ENCODE measurements at regions not wholly inside any gene's neighbourhood (a gene's known extent, or its start where the extent isn't known, plus 50 kb on each side); places are given as distances from the start of the nearest gene placed in this dataset.

GRCh38 chr6:26299286-26300042 is 65.5 kb upstream of the BTN3A2 start:
- Histone ChIP-seq H3K4me1 (ENCODE audit: control insufficient read depth in 2 of 2, insufficient read depth in 1 of 2, low read depth in 1 of 2, low read length in 2 of 2) (peaks cover 0 to 3% of the 10 kb centered on the region in 2 donors), H2BK12ac (ENCODE audit: low read length) (no peak overlapping the region), H3K18ac (ENCODE audit: low read length) (no peak overlapping the region), H3K36me3 (replicated peaks in 1 of 2; ENCODE audit: control insufficient read depth in 2 of 2, insufficient read depth in 2 of 2, low read length in 2 of 2) (no peaks in the 10 kb centered on the region), H3K9ac (ENCODE audit: low read depth, low read length, poor library complexity) (no peak overlapping the region), H3K23ac (ENCODE audit: low read depth, low read length, poor library complexity) (no peak overlapping the region), H3K27ac (replicated peaks; ENCODE audit: low read length) (no peak overlapping the region), H3K27me3 (ENCODE audit: control insufficient read depth in 3 of 3, insufficient read depth in 3 of 3, low read depth in 1 of 3, low read length in 3 of 3) (no peaks in the 10 kb centered on the region), H3K9me3 (replicated peaks in 1 of 2; ENCODE audit: control insufficient read depth in 2 of 2, insufficient read depth in 1 of 2, low read depth in 1 of 2, low read length in 2 of 2) (peaks cover 0 to 6% of the 10 kb centered on the region in 2 donors), H3K14ac (ENCODE audit: low read length) (no peak overlapping the region), H3K4me2 (ENCODE audit: insufficient read depth, low read length, poor library complexity, severe bottlenecking) (peak overlapping the region; percentile 19), H4K91ac (ENCODE audit: low read depth, low read length, poor library complexity) (no peak overlapping the region), H4K8ac (ENCODE audit: low read depth, low read length) (no peak overlapping the region), H3K4ac (ENCODE audit: low read length) (no peak overlapping the region), H2AFZ (ENCODE audit: low read length) (no peak overlapping the region), H2BK120ac (ENCODE audit: low read depth, low read length) (no peak overlapping the region), H3K4me3 (ENCODE audit: low read length in 2 of 2) (peak overlapping the region in 1 of 2 donors; percentile 31), H2AK5ac (ENCODE audit: low read depth, low read length) (no peak overlapping the region), H2BK5ac (ENCODE audit: low read length) (no peak overlapping the region), H2BK15ac (ENCODE audit: low read length) (no peak overlapping the region), H3K79me1 (ENCODE audit: low read depth, low read length) (no peaks in the 10 kb centered on the region)
- no peak for DNase-seq (ENCODE audit: low spot score)
- WGBS, 2 donors (ENCODE audit: extremely low coverage in 2 of 2, insufficient read length in 2 of 2, insufficient replicate concordance in 1 of 2): no CpG with 5 or more reads among the region's 23 CpGs

- Histone ChIP-seq H3K27ac (replicated peaks; ENCODE audit: low read length) (no peak overlapping the region), H3K9me3 (replicated peaks in 1 of 2; ENCODE audit: control insufficient read depth in 2 of 2, insufficient read depth in 1 of 2, low read depth in 1 of 2, low read length in 2 of 2) (peaks cover 0 to 6% of the 10 kb centered on the region in 2 donors), H3K79me1 (ENCODE audit: low read depth, low read length) (no peaks in the 10 kb centered on the region), H3K4ac (ENCODE audit: low read length) (no peak overlapping the region), H3K9ac (ENCODE audit: low read depth, low read length, poor library complexity) (no peak overlapping the region), H2BK120ac (ENCODE audit: low read depth, low read length) (no peak overlapping the region), H3K18ac (ENCODE audit: low read length) (no peak overlapping the region), H3K14ac (ENCODE audit: low read length) (no peak overlapping the region), H4K91ac (ENCODE audit: low read depth, low read length, poor library complexity) (no peak overlapping the region), H3K4me3 (ENCODE audit: low read length in 2 of 2) (no peak overlapping the region), H4K8ac (ENCODE audit: low read depth, low read length) (no peak overlapping the region), H3K27me3 (ENCODE audit: control insufficient read depth in 3 of 3, insufficient read depth in 3 of 3, low read depth in 1 of 3, low read length in 3 of 3) (no peaks in the 10 kb centered on the region), H2BK12ac (ENCODE audit: low read length) (no peak overlapping the region), H2AK5ac (ENCODE audit: low read depth, low read length) (no peak overlapping the region), H3K36me3 (replicated peaks in 1 of 2; ENCODE audit: control insufficient read depth in 2 of 2, insufficient read depth in 2 of 2, low read length in 2 of 2) (no peaks in the 10 kb centered on the region), H3K4me1 (ENCODE audit: control insufficient read depth in 2 of 2, insufficient read depth in 1 of 2, low read depth in 1 of 2, low read length in 2 of 2) (peaks cover 0 to 3% of the 10 kb centered on the region in 2 donors), H2AFZ (ENCODE audit: low read length) (no peak overlapping the region), H3K4me2 (ENCODE audit: insufficient read depth, low read length, poor library complexity, severe bottlenecking) (no peak overlapping the region), H2BK5ac (ENCODE audit: low read length) (no peak overlapping the region), H2BK15ac (ENCODE audit: low read length) (no peak overlapping the region), H3K23ac (ENCODE audit: low read depth, low read length, poor library complexity) (no peak overlapping the region)
- no peak for DNase-seq (ENCODE audit: low spot score)
- WGBS, 2 donors (ENCODE audit: extremely low coverage in 2 of 2, insufficient read length in 2 of 2, insufficient replicate concordance in 1 of 2): no CpG with 5 or more reads among the region's 3 CpGs
These were observed 65.0 kb upstream of the BTN3A2 start for GRCh38 chr6:26300043-26300331.

- Histone ChIP-seq H3K79me1 (ENCODE audit: low read depth, low read length) (no peaks in the 10 kb centered on the region), H3K27me3 (ENCODE audit: control insufficient read depth in 3 of 3, insufficient read depth in 3 of 3, low read depth in 1 of 3, low read length in 3 of 3) (no peaks in the 10 kb centered on the region), H2BK12ac (ENCODE audit: low read length) (no peak overlapping the region), H3K18ac (ENCODE audit: low read length) (no peak overlapping the region), H3K9ac (ENCODE audit: low read depth, low read length, poor library complexity) (no peak overlapping the region), H2BK15ac (ENCODE audit: low read length) (no peak overlapping the region), H2BK5ac (ENCODE audit: low read length) (no peak overlapping the region), H3K27ac (replicated peaks; ENCODE audit: low read length) (no peak overlapping the region), H3K4ac (ENCODE audit: low read length) (no peak overlapping the region), H2AFZ (ENCODE audit: low read length) (no peak overlapping the region), H2BK120ac (ENCODE audit: low read depth, low read length) (no peak overlapping the region), H3K9me3 (replicated peaks in 1 of 2; ENCODE audit: control insufficient read depth in 2 of 2, insufficient read depth in 1 of 2, low read depth in 1 of 2, low read length in 2 of 2) (peaks cover 0 to 6% of the 10 kb centered on the region in 2 donors), H2AK5ac (ENCODE audit: low read depth, low read length) (no peak overlapping the region), H3K14ac (ENCODE audit: low read length) (no peak overlapping the region), H3K36me3 (replicated peaks in 1 of 2; ENCODE audit: control insufficient read depth in 2 of 2, insufficient read depth in 2 of 2, low read length in 2 of 2) (no peaks in the 10 kb centered on the region), H3K23ac (ENCODE audit: low read depth, low read length, poor library complexity) (no peak overlapping the region), H4K91ac (ENCODE audit: low read depth, low read length, poor library complexity) (no peak overlapping the region), H3K4me2 (ENCODE audit: insufficient read depth, low read length, poor library complexity, severe bottlenecking) (no peak overlapping the region), H3K4me1 (ENCODE audit: control insufficient read depth in 2 of 2, insufficient read depth in 1 of 2, low read depth in 1 of 2, low read length in 2 of 2) (peaks cover 0 to 3% of the 10 kb centered on the region in 2 donors), H3K4me3 (ENCODE audit: low read length in 2 of 2) (no peak overlapping the region), H4K8ac (ENCODE audit: low read depth, low read length) (no peak overlapping the region)
- no peak for DNase-seq (ENCODE audit: low spot score)
These were observed 64.6 kb upstream of the BTN3A2 start for GRCh38 chr6:26300359-26300758.

- Histone ChIP-seq H2BK120ac (ENCODE audit: low read depth, low read length) (no peak overlapping the region), H3K23ac (ENCODE audit: low read depth, low read length, poor library complexity) (no peak overlapping the region), H3K4me1 (ENCODE audit: control insufficient read depth in 2 of 2, insufficient read depth in 1 of 2, low read depth in 1 of 2, low read length in 2 of 2) (peaks cover 0 to 3% of the 10 kb centered on the region in 2 donors), H3K14ac (ENCODE audit: low read length) (no peak overlapping the region), H2BK15ac (ENCODE audit: low read length) (no peak overlapping the region), H3K4me3 (ENCODE audit: low read length in 2 of 2) (no peak overlapping the region), H3K27ac (replicated peaks; ENCODE audit: low read length) (no peak overlapping the region), H3K79me1 (ENCODE audit: low read depth, low read length) (no peaks in the 10 kb centered on the region), H3K9ac (ENCODE audit: low read depth, low read length, poor library complexity) (no peak overlapping the region), H3K4ac (ENCODE audit: low read length) (no peak overlapping the region), H2BK12ac (ENCODE audit: low read length) (no peak overlapping the region), H3K4me2 (ENCODE audit: insufficient read depth, low read length, poor library complexity, severe bottlenecking) (no peak overlapping the region), H3K18ac (ENCODE audit: low read length) (no peak overlapping the region), H3K9me3 (replicated peaks in 1 of 2; ENCODE audit: control insufficient read depth in 2 of 2, insufficient read depth in 1 of 2, low read depth in 1 of 2, low read length in 2 of 2) (peaks cover 0 to 3% of the 10 kb centered on the region in 2 donors), H2AFZ (ENCODE audit: low read length) (no peak overlapping the region), H2BK5ac (ENCODE audit: low read length) (no peak overlapping the region), H3K27me3 (ENCODE audit: control insufficient read depth in 3 of 3, insufficient read depth in 3 of 3, low read depth in 1 of 3, low read length in 3 of 3) (no peaks in the 10 kb centered on the region), H4K91ac (ENCODE audit: low read depth, low read length, poor library complexity) (no peak overlapping the region), H2AK5ac (ENCODE audit: low read depth, low read length) (no peak overlapping the region), H4K8ac (ENCODE audit: low read depth, low read length) (no peak overlapping the region), H3K36me3 (replicated peaks in 1 of 2; ENCODE audit: control insufficient read depth in 2 of 2, insufficient read depth in 2 of 2, low read length in 2 of 2) (no peaks in the 10 kb centered on the region)
- DNase-seq (ENCODE audit: low spot score): no peak
These were observed 64.2 kb upstream of the BTN3A2 start for GRCh38 chr6:26300828-26301227.
